GM18951 (cell line): ENCODE measurements at regions not wholly inside any gene's neighbourhood (a gene's known extent, or its start where the extent isn't known, plus 50 kb on each side); places are given as distances from the start of the nearest gene placed in this dataset.
"Not testable (repeated sequence)": the region's sequence is repeated elsewhere in the genome, so short reads cannot be mapped to it uniquely, and the experiment has no call there.

Source experiments
- POLR2A ChIP-seq: IDR thresholded peaks from 4 replicates; pipeline ENCODE4 v1.6.1; 2011; ENCODE audit warnings: mild to moderate bottlenecking; ENCODE audit not compliant: insufficient read length, insufficient read depth; ENCODE audit errors: extremely low read depth
- in situ Hi-C: fragments of 300-500 bp; cut with MboI; formaldehyde crosslinking; loops from one replicate; pipeline ENCODE4 v1.12.0; 2022; ENCODE audit warnings: low sequenced_read_pairs, mixed read lengths, inconsistent platforms; ENCODE audit not compliant: unreplicated experiment

DNA sequence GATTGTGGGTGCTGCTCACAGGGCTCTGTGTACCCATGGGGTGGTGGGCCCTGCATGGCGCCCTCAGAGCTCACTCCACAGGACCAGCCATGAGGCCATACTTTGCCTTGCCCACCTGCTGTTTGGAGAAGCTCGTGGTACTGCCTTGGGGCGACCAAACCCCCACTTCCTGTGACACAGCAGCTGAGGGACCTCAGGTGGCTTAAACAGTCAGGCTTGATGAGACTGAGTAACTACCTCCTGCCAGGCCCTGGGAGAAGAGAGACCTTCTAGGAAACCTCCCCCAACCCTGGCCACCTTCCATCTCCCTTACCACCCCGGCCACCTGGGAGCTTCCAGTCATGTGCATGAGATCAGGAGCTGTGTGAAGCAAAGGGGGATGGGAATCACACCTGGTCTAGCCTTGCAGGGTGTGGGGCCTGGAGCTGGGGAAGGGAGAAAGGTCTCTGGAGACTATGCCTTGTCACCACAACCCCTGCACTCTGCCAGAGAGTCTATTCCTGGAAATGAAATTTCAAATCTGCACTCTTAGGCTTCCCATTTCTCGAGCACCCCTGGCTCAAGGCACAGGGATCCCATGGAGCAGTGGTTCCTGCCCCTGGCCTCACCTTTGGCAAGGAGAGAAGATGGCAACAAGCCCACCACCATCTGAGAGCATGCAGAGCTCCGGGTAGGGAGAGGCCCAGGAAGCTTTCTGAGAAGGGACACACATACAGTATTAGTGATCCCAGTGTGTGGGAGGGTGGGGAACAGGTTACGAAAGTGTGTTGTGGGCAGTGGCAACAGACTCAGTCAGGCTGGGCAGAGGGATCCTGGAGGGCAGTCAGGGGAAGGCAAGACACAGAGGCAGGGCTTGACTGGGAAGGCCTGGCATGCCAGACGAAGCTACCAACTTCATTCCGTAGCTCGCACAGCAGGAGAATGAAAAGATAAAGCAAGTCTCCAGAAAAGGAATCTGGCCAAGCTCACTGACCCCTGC is 125.0 kb downstream of the URI1 start:
- in situ Hi-C loops, result no loop called here
- no peak for TF ChIP-seq POLR2A

DNA sequence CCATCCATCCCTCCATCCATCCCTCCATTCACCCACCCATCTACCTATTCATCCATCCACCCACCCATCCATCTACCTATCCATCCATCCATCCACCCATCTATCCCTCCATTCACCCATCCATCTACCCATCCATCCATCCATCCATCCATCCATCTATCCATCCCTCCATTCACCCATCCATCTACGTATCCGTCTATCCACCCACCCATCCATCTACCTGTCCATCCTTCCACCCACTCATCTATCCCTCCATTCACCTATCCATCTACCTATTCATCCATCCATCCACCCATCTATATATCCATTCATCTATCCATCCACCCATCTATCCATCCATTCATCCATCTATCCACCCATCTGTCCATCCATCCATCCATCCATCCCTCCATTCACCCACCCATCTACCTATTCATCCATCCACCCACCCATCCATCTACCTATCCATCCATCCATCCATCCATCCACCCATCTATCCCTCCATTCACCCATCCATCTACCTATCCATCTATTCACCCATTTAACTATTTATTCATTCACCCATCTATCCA is 126.0 kb downstream of the URI1 start:
- in situ Hi-C loops, result not testable (repeated sequence)

DNA sequence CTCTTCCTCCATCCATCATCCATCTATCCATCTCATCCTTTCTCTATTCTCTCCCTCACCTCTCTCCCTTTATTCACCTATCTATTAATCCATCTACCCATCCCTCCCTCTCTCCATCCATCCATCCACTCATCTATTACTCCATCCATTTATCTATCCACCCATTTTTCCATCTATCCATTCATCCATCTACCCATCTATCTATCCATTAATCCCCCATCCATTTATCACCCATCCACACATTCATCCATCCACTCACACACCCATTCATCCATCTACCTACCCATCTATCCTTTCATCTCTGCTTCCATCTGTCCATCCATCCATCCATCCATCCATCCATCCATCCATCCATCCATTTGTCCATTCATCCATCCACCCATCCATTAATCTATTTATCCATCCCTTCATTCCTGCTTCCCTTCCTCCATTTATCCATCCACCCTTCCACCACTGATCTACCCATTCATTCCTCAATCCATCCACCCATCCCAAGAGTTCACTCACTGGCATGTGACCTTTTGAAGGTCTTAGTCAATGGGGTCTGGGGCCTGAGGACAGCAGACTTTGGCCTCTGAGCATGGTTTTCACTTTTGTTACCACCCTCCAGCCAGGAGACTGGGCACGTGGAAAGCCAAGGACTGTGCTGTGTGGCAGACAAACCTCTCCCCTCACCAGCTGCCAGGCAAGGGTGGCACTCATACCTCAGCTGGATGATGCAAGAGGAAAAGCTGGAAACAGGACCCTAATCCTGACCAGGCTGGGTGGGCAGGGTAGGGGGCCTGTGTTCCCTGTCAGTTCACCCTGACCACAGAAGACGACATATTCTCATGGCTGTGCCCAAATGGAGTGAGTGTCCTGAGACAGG is 126.7 kb downstream of the URI1 start:
- in situ Hi-C loops, result no loop called here
- TF ChIP-seq POLR2A, result no peak

DNA sequence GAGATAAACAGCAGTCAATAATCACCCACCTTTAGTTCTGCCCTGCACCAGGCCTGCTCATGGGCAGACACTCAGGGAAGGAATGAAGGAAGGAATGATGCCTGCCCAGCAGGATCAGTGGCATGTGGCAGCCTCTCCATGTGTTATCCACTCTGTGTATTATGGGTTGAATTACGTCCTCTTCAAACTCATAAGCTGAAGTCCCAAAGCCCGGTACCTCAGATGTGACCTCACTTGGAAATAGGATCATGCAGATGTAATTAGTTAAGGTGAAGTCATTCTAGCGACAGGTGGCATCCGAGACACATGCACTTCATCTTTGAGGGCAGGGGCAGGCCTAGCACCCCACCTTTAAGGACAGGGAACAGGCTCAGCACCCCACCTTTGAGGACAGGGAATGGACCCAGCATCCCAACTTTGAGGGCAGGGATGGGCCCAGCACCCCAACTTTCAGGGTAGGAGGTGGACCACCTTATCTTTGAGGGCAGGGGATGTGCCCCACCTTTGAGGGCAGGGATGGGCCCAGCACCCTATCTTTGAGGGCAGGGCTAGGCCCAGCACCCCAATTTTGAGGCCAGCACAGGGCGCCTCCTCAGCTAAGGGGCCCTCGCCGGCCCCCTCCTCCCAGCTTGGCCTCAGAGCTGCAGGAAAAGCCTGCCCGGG is 127.6 kb downstream of the URI1 start:
- in situ Hi-C loops, result no loop called here
- TF ChIP-seq POLR2A, result no peak

DNA sequence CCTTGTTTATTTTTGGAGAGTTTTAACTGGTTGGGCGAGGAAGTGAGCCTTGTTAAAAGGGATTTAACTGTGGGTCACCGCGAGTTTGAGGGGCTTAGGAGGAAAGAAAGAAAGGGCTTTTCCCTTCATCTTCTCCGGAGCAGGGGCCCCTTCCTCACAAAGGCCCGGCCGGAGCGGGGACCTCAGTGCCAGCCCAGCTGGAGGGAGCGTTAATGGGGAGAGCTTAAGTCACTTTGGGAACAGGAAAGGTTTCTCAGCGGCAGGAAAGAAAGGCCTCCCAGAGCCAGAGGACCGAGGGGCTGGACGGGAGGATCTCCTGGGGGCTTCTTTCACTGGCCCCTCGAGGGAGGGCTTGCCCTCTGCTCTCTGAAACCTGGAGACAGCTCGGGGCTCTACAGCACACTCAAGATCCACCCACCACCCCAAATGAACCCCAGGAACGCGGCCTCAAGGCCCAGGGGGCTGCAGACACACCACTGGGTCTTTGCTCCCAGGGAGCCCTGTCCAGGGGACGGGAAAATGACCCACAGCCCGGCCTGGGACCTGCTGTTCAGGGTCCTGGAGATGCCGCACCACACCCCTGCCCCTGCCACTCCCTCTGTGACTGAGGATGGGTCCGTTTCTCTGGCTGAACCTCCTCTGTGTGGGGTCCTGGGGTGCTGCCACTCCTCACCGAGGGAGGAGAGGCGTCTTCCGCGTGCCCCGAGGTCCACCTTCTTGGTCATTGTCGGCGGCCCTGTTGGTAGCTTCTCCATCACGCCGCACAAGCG is 128.3 kb downstream of the URI1 start:
- in situ Hi-C loops, result no loop called here
- no peak for TF ChIP-seq POLR2A

DNA sequence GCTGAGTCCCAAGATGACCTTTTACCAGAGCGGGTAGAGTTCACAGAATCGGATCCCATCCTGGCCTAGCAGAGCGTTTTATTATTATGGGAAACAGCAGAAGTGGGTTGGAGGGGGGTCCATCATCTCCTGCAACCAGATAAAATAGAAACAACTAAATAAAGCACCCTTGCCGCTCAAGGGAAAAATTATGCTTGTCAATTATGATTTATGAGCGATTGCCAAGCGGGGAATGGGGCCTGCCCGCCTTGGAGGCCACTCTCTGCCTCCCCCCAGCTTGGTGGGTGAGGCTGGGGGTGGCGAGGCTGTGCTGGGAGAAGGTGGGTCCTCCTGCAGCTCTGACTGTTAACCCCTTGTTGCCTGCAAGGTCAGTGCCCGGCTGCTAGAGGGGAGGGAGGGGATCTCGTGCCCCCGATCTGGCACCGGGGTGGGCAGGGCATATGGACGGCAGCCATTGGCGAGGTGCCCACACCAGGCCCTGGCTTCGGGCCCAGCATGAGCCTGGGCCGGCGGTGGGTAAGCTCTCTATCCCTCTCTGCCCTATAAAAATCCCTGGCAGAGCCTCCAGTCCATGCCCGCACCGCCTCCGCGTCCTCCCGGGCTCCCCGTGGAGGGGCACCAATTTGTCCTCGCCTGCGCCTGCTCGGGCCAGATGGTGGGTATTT is 129.1 kb downstream of the URI1 start:
- no peak for TF ChIP-seq POLR2A

DNA sequence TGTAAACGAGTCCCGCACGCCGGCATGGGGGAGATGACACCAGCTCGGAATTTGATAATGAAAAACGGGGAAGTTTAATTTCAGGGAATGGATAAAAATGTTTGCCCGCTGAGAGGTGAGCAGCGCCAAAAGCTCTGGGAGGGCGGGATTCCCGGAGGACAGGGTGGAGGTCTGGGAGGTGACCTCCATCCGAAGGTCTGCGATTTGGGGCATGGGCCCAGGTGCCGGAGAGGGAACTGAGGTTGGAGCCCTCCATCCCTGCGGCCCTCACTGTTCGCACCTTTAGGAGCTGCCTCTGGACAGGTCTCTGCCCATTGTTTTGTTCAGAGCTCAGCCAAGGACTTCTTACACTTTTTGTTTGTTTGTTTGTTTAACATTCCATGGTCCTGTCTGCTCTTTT is 129.8 kb downstream of the URI1 start:
- no peak for TF ChIP-seq POLR2A

More for the DNA sequence above, 129.1 kb downstream of the URI1 start:
- in situ Hi-C loops, result no loop called here

DNA sequence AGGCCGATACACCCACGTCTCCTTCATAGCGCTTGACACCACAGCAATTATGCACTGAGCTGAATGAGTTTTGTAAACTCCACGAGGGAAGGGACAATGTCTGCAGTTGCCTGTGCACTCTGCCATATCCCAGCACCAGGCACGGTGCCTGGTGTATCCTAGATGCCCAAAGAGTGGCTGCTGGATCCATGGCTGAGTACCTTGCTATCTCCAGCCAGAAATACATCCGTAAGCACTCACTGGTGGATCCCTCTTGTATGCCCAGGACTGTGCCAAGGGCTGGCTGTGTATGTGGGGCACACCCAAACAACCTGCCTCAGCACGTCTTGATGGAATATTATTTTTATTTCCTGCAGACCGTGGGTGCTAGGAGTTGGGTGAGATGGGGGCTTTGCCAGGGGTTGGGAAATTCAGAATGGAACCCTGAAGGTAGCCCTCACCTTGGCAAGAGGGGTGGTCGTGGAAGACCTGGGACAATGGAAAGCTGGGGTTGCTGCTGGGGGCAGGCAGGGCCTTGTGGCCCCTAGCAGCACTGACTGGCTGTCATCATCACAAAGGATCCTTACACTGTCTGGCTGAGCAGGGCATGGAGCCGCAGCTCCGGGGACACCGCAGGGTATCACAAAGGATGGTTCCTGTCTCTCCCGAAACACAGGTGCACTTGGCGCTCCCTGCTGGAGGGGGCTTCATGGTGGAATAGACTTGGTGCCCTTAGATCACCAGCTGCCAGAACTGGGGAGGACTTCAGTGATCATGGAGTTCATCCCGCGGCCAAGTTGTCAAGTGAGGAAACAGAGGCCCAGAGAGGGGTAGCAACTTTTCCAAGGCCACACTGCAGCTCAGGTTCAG is 131.3 kb downstream of the URI1 start:
- in situ Hi-C loops, result no loop called here
- no peak for TF ChIP-seq POLR2A

More for the DNA sequence above, 129.8 kb downstream of the URI1 start:
- in situ Hi-C loops, result no loop called here

DNA sequence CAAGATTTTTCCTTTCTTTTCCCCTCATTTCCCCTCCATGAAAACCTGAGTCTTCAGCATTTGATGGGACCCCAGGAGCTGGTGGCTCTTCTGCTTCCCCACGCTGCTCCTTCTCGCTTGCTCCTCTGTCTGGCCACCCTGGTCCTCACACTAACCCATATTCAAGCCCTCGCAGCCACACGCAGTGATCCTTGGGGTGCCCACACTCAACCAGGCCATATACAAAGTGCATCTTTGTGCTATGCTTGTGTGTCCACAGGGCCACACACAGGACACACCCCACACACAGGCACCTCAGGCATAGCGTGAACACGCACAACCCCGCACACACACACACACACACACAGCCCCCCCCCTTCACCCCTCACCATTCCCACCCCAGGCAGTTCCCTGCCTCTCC is 132.1 kb downstream of the URI1 start:
- in situ Hi-C loops, result no loop called here

DNA sequence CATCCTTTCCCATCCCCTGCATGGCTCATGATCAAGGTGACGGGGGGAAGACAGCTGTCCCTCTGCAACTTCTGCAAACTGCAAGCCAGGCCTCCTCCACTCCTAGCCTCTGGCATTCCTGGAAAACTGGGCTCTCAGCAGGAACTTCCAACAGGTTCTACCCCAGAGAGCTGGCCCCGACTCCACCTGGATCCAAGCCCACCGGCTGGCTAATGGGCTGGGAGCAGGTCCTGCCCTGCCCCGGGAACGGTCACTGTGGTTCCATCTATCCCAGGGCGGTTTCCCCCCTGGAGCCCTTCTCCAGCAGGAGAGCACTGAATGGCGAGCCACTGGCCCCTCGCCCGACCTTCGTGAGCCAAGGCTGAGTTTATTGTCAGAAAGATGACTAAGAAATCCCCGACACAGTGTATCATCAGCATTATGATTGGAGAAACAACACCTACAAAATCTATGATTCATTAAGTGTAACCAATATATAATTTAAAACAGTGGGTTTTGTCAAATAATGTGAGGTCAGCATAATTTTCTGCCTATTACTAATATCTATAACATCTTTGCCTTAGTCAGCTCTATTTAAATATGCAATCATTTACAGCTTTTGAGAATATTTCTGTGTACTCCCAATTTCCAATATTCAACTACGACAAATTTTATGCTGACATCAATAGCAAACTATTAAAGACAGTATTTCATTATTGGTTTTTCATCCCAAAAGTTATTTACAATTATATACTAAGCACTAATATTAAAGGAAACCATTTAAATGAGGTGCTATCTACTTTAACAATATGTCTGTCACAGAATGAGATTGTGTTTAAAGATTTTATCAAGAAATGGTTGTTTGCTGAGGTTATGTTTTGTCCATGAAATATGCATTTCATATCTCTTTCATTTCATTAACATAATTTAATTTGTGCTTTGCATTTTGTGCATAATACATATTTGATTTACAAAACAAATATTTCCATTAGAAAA is 133.0 kb downstream of the URI1 start:
- no peak for TF ChIP-seq POLR2A
- in situ Hi-C loops, result no loop called here

More for the DNA sequence above, 132.1 kb downstream of the URI1 start:
- no peak for TF ChIP-seq POLR2A
